Liver (tissue), 8 donors: ENCODE measurements at regions not wholly inside any gene's neighbourhood (a gene's known extent, or its start where the extent isn't known, plus 50 kb on each side); places are given as distances from the start of the nearest gene placed in this dataset.

Experiments
- DNase-seq: peaks from one replicate; pipeline ENCODE4 v3.0.0-alpha.2; 2017; ENCODE audit warnings: low spot score
- H3K27ac ChIP-seq, 2 donors: one replicate each; pipeline ENCODE4 v1.7.0; 2013; ENCODE audit warnings: inconsistent platforms in 2 of 2, low read length in 2 of 2, control low read depth in 1 of 2, low read depth in 1 of 2, mild to moderate bottlenecking in 1 of 2
- H3K27me3 ChIP-seq, 4 donors: one replicate each; pipeline versions ENCODE4 v1.6.1 to v1.7.0; 2013; ENCODE audit warnings: low read length in 3 of 4, inconsistent platforms in 1 of 4, mild to moderate bottlenecking in 1 of 4, moderate library complexity in 1 of 4; ENCODE audit not compliant: control insufficient read depth in 4 of 4, insufficient read depth in 4 of 4
- H3K36me3 ChIP-seq, 4 donors: one replicate each; pipeline versions ENCODE4 v1.6.1 to v1.7.0; 2013; ENCODE audit warnings: low read length in 3 of 4, mild to moderate bottlenecking in 3 of 4, low read depth in 1 of 4, moderate library complexity in 1 of 4; ENCODE audit not compliant: control insufficient read depth in 4 of 4, insufficient read depth in 3 of 4
- H3K4me1 ChIP-seq, 4 donors: one replicate each; pipeline versions ENCODE4 v1.6.1 to v1.7.0; 2013; ENCODE audit warnings: low read length in 3 of 4, mild to moderate bottlenecking in 3 of 4, moderate library complexity in 1 of 4; ENCODE audit not compliant: control insufficient read depth in 4 of 4, insufficient read depth in 4 of 4
- H3K4me3 ChIP-seq, 3 donors: one replicate each; pipeline versions ENCODE4 v1.6.1 to v1.7.0; 2013; ENCODE audit warnings: low read length in 3 of 3, control low read depth in 1 of 3, low read depth in 1 of 3, mild to moderate bottlenecking in 1 of 3
- H3K9ac ChIP-seq, 2 donors: one replicate each; pipeline ENCODE4 v1.7.0; 2013; ENCODE audit warnings: low read length in 2 of 2, mild to moderate bottlenecking in 2 of 2, moderate library complexity in 2 of 2, control low read depth in 1 of 2, low read depth in 1 of 2
- H3K9me3 ChIP-seq, 4 donors: one replicate each; pipeline versions ENCODE4 v1.6.1 to v1.7.0; 2013; ENCODE audit warnings: low read length in 3 of 4; ENCODE audit not compliant: control insufficient read depth in 4 of 4
- ATF3 ChIP-seq: IDR thresholded peaks from 2 replicates; pipeline ENCODE4 v1.6.1; 2016; ENCODE audit warnings: antibody characterized with exemption
- EGR1 ChIP-seq, 2 donors: IDR thresholded peaks; 2 replicates each; pipeline ENCODE4 v1.6.1; 2016 to 2018; ENCODE audit warnings: antibody characterized with exemption in 2 of 2, low read depth in 2 of 2
- FOXA1 ChIP-seq: IDR thresholded peaks from 2 replicates; pipeline ENCODE4 v1.6.1; 2016; ENCODE audit warnings: antibody characterized with exemption
- HNF4A ChIP-seq, 2 donors: conservative IDR thresholded peaks; 2 replicates each; pipeline ENCODE4 v1.6.1; 2016; ENCODE audit warnings: antibody characterized with exemption in 2 of 2, mild to moderate bottlenecking in 2 of 2
- HNF4G ChIP-seq: IDR thresholded peaks from 2 replicates; pipeline ENCODE4 v1.6.1; 2016; ENCODE audit warnings: antibody characterized with exemption
- JUND ChIP-seq, 2 donors: IDR thresholded peaks; 2 replicates each; pipeline ENCODE4 v1.6.1; 2016; ENCODE audit warnings: antibody characterized with exemption in 2 of 2
- MAX ChIP-seq: IDR thresholded peaks from 2 replicates; pipeline ENCODE4 v1.6.1; 2016; ENCODE audit warnings: antibody characterized with exemption
- RAD21 ChIP-seq, 2 donors: IDR thresholded peaks; 2 replicates each; pipeline ENCODE4 v1.6.1; 2016; ENCODE audit warnings: antibody characterized with exemption in 2 of 2, mild to moderate bottlenecking in 2 of 2
- REST ChIP-seq: IDR thresholded peaks from 2 replicates; pipeline ENCODE4 v1.6.1; 2016; ENCODE audit warnings: antibody characterized with exemption, mild to moderate bottlenecking
- TAF1 ChIP-seq: conservative IDR thresholded peaks from 2 replicates; pipeline ENCODE4 v1.6.1; 2016; ENCODE audit warnings: antibody characterized with exemption, mild to moderate bottlenecking
- WGBS: extraction: QIAGEN DNeasy Blood & Tissue Kit; methylation state at CpG from one replicate; pipeline ENCODE4 v1.1.7; 2013; 5-methylcytosine and 5-hydroxymethylcytosine counted together
- TF ChIP-seq, protein P1 (sequence below): IDR thresholded peaks from 2 replicates; pipeline ENCODE4 v1.6.1; 2016; ENCODE audit warnings: antibody characterized with exemption
- TF ChIP-seq, protein P2 (sequence below): fragments of 150-350 bp; IDR thresholded peaks from 2 replicates; pipeline ENCODE4 v1.5.1; 2017; ENCODE audit warnings: improper control_type of control experiment, low read depth, low read length; ENCODE audit not compliant: missing input control
- donor health status: healthy.
- donor health status: healthy.
- donor health status: healthy.
- donor health status: healthy.
- donor health status: healthy.

DNA sequence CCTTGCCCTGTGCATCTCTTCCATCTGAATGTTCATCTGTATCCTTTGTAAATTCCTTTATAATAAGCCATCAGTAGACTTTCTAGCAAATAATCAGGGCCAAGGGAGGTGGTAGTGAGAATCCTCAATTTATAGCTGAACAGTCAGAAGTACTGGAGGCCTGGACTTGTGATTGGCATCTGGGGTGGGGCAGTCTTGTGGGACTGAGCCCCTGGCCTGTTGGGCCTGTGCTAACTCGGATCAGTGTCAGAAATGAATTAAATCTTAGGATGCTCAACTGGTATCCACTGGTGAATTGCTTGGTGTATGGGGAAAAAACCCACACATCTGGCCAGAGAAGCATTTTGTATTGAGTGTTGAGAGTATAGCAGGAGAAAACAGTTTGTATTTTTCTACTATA lies 481.8 kb downstream of the GLRX3 start:
- no peak overlapping the region for H3K9ac ChIP-seq
- H3K4me3 ChIP-seq, result no peak overlapping the region
- H3K27ac ChIP-seq, result no peak overlapping the region
- TF ChIP-seq ATF3 (no peak), JUND (IDR thresholded peaks at IDR 0.05) (no peak), FOXA1 (no peak), REST (no peak), HNF4G (no peak)
- DNase-seq, result no peak
- no peaks in the 10 kb centered on the region for H3K9me3 ChIP-seq
- H3K4me1 ChIP-seq, result no peaks in the 10 kb centered on the region
- H3K36me3 ChIP-seq, result no peaks in the 10 kb centered on the region
- WGBS, result 66% methylated on average over 1 of the region's 1 CpG
- peaks cover 0 to 6% (median 0%) of the 10 kb centered on the region in 4 donors for H3K27me3 ChIP-seq

DNA sequence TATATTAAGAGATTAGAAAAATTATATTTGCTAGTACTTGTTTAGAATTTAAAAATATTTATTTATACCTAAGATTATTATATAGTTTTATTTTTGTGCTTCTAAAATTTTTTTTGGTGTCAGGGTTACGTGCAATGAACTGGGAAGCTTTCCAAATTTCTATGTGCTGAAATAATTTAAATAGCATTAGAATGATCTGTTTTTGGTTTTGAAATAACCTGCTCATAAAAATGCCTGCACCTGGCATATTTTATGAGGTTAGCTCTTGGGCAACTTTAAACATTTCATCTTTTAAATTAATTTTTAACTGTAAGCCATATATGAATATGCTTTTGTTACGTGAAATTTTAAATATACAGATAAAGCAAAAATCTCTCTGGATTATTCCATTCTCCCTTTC lies 482.5 kb downstream of the GLRX3 start:
- no peaks in the 10 kb centered on the region for H3K4me1 ChIP-seq
- H3K27me3 ChIP-seq, result peaks cover 0 to 6% (median 0%) of the 10 kb centered on the region in 4 donors
- no peak overlapping the region for H3K9ac ChIP-seq
- no peaks in the 10 kb centered on the region for H3K36me3 ChIP-seq
- H3K27ac ChIP-seq, result no peak overlapping the region
- TF ChIP-seq MAX, result no peak
- TF ChIP-seq RAD21 (IDR thresholded peaks at IDR 0.05), result no peak
- TF ChIP-seq REST, result no peak
- TF ChIP-seq, protein P1, sequence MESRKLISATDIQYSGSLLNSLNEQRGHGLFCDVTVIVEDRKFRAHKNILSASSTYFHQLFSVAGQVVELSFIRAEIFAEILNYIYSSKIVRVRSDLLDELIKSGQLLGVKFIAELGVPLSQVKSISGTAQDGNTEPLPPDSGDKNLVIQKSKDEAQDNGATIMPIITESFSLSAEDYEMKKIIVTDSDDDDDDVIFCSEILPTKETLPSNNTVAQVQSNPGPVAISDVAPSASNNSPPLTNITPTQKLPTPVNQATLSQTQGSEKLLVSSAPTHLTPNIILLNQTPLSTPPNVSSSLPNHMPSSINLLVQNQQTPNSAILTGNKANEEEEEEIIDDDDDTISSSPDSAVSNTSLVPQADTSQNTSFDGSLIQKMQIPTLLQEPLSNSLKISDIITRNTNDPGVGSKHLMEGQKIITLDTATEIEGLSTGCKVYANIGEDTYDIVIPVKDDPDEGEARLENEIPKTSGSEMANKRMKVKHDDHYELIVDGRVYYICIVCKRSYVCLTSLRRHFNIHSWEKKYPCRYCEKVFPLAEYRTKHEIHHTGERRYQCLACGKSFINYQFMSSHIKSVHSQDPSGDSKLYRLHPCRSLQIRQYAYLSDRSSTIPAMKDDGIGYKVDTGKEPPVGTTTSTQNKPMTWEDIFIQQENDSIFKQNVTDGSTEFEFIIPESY, result no peak
- no peak for TF ChIP-seq TAF1
- TF ChIP-seq HNF4G, result no peak
- no peak for TF ChIP-seq EGR1 (IDR thresholded peaks at IDR 0.05; ENCODE audit: low read depth in 2 of 2)
- no peak for TF ChIP-seq FOXA1
- TF ChIP-seq, protein P2, sequence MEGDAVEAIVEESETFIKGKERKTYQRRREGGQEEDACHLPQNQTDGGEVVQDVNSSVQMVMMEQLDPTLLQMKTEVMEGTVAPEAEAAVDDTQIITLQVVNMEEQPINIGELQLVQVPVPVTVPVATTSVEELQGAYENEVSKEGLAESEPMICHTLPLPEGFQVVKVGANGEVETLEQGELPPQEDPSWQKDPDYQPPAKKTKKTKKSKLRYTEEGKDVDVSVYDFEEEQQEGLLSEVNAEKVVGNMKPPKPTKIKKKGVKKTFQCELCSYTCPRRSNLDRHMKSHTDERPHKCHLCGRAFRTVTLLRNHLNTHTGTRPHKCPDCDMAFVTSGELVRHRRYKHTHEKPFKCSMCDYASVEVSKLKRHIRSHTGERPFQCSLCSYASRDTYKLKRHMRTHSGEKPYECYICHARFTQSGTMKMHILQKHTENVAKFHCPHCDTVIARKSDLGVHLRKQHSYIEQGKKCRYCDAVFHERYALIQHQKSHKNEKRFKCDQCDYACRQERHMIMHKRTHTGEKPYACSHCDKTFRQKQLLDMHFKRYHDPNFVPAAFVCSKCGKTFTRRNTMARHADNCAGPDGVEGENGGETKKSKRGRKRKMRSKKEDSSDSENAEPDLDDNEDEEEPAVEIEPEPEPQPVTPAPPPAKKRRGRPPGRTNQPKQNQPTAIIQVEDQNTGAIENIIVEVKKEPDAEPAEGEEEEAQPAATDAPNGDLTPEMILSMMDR, result no peak
- no peak for TF ChIP-seq ATF3
- TF ChIP-seq HNF4A (conservative IDR thresholded peaks at IDR 0.05), result no peak
- TF ChIP-seq JUND (IDR thresholded peaks at IDR 0.05), result no peak
- no peaks in the 10 kb centered on the region for H3K9me3 ChIP-seq
- no peak for DNase-seq
- no peak overlapping the region for H3K4me3 ChIP-seq
- WGBS, result 82% methylated on average over 2 of the region's 2 CpGs
